ENCODE measurements at regions not wholly inside any gene's neighbourhood (a gene's known extent, or its start where the extent isn't known, plus 50 kb on each side); places are given as distances from the start of the nearest gene placed in this dataset.

- TF ChIP-seq CTCF (IDR thresholded peaks at IDR 0.05): no peak
- no peak for TF ChIP-seq POLR2A (IDR thresholded peaks at IDR 0.05)
Observed at GRCh38 chr1:82621076-82621475, 820.3 kb downstream of the ADGRL2 start.

All from adrenal gland (tissue), 5 donors.